ENCODE measurements at regions not wholly inside any gene's neighbourhood (a gene's known extent, or its start where the extent isn't known, plus 50 kb on each side); places are given as distances from the start of the nearest gene placed in this dataset.

GRCh38 chr4:95651891-95652290 lies 103.1 kb upstream of the UNC5C start:
- ChIA-PET POLR2A (ENCODE audit: unreplicated experiment) (no interaction called here), CTCF (no interaction called here)
- intact Hi-C loops (cut with micrococcal nuclease; ENCODE audit: unreplicated experiment), result no loop called here
- H3K79me2 ChIP-seq (ENCODE audit: low read depth), result no peaks in the 10 kb centered on the region
- H3K36me3 ChIP-seq (ENCODE audit: low read depth), result no peaks in the 10 kb centered on the region
- H3K9me3 ChIP-seq (ENCODE audit: insufficient read depth, low read depth), result no peaks in the 10 kb centered on the region
- no peak for TF ChIP-seq CTCF (conservative IDR thresholded peaks at IDR 0.05)
- no peak for TF ChIP-seq EZH2 (IDR thresholded peaks at IDR 0.05; ENCODE audit: low read depth)
- H3F3A ChIP-seq (ENCODE audit: insufficient read depth, low read depth), result no peaks in the 10 kb centered on the region
- H3K27me3 ChIP-seq (ENCODE audit: insufficient read depth, low read depth), result no peaks in the 10 kb centered on the region
- H3K4me3 ChIP-seq, result no peak overlapping the region
- DNase-seq, result no peak
- no peaks in the 10 kb centered on the region for H3K4me1 ChIP-seq (replicated peaks; ENCODE audit: insufficient read depth)
- H2AFZ ChIP-seq, result no peak overlapping the region
- H3K9me2 ChIP-seq (ENCODE audit: insufficient read depth), result no peaks in the 10 kb centered on the region
- H3K27ac ChIP-seq, result no peak overlapping the region
- H3K4me2 ChIP-seq, result no peak overlapping the region
- no peaks in the 10 kb centered on the region for H4K20me1 ChIP-seq (ENCODE audit: insufficient read depth)
- no TSS peak for BruUV-seq (replicated peaks)

GRCh38 chr4:95644417-95644816 lies 95.6 kb upstream of the UNC5C start:
- no peak overlapping the region for H2AFZ ChIP-seq
- no peak for TF ChIP-seq CTCF (conservative IDR thresholded peaks at IDR 0.05)
- no peak for TF ChIP-seq EZH2 (IDR thresholded peaks at IDR 0.05; ENCODE audit: low read depth)
- no peaks in the 10 kb centered on the region for H3K4me1 ChIP-seq (replicated peaks; ENCODE audit: insufficient read depth)
- H3F3A ChIP-seq (ENCODE audit: insufficient read depth, low read depth), result no peaks in the 10 kb centered on the region
- no peaks in the 10 kb centered on the region for H3K36me3 ChIP-seq (ENCODE audit: low read depth)
- BruUV-seq (replicated peaks), result no TSS peak
- no peaks in the 10 kb centered on the region for H3K79me2 ChIP-seq (ENCODE audit: low read depth)
- intact Hi-C loops (cut with micrococcal nuclease; ENCODE audit: unreplicated experiment), result no loop called here
- CTCF ChIA-PET, result no interaction called here
- POLR2A ChIA-PET (ENCODE audit: unreplicated experiment), result no interaction called here
- H4K20me1 ChIP-seq (ENCODE audit: insufficient read depth), result no peaks in the 10 kb centered on the region
- H3K27me3 ChIP-seq (ENCODE audit: insufficient read depth, low read depth), result no peaks in the 10 kb centered on the region
- no peaks in the 10 kb centered on the region for H3K9me2 ChIP-seq (ENCODE audit: insufficient read depth)
- no peak overlapping the region for H3K27ac ChIP-seq
- DNase-seq, result no peak
- H3K4me3 ChIP-seq, result no peak overlapping the region
- H3K4me2 ChIP-seq, result no peak overlapping the region
- H3K9me3 ChIP-seq (ENCODE audit: insufficient read depth, low read depth), result no peaks in the 10 kb centered on the region

- Histone ChIP-seq H3K4me3 (no peak overlapping the region), H3K27ac (no peak overlapping the region), H3K79me2 (ENCODE audit: low read depth) (no peaks in the 10 kb centered on the region), H3F3A (ENCODE audit: insufficient read depth, low read depth) (no peaks in the 10 kb centered on the region), H3K27me3 (ENCODE audit: insufficient read depth, low read depth) (no peaks in the 10 kb centered on the region), H4K20me1 (ENCODE audit: insufficient read depth) (no peaks in the 10 kb centered on the region), H3K36me3 (ENCODE audit: low read depth) (no peaks in the 10 kb centered on the region), H3K9me2 (ENCODE audit: insufficient read depth) (no peaks in the 10 kb centered on the region), H3K4me1 (replicated peaks; ENCODE audit: insufficient read depth) (no peaks in the 10 kb centered on the region), H3K9me3 (ENCODE audit: insufficient read depth, low read depth) (no peaks in the 10 kb centered on the region), H3K4me2 (no peak overlapping the region), H2AFZ (no peak overlapping the region)
- no peak for DNase-seq
- no TSS peak for BruUV-seq (replicated peaks)
- ChIA-PET POLR2A (ENCODE audit: unreplicated experiment) (no interaction called here), CTCF (no interaction called here)
- intact Hi-C loops (cut with micrococcal nuclease; ENCODE audit: unreplicated experiment), result no loop called here
- TF ChIP-seq EZH2 (IDR thresholded peaks at IDR 0.05; ENCODE audit: low read depth) (no peak), CTCF (conservative IDR thresholded peaks at IDR 0.05) (no peak)
These were observed 94.9 kb upstream of the UNC5C start for GRCh38 chr4:95643627-95644026.
